HG03103 (cell line): ENCODE measurements at regions not wholly inside any gene's neighbourhood (a gene's known extent, or its start where the extent isn't known, plus 50 kb on each side); places are given as distances from the start of the nearest gene placed in this dataset.

Experiments used
- ATAC-seq: cut with Tn5 transposase; IDR thresholded peaks from one replicate; pipeline ENCODE4 v1.9.1; 2021; ENCODE audit warnings: low read depth; ENCODE audit not compliant: unreplicated experiment

DNA sequence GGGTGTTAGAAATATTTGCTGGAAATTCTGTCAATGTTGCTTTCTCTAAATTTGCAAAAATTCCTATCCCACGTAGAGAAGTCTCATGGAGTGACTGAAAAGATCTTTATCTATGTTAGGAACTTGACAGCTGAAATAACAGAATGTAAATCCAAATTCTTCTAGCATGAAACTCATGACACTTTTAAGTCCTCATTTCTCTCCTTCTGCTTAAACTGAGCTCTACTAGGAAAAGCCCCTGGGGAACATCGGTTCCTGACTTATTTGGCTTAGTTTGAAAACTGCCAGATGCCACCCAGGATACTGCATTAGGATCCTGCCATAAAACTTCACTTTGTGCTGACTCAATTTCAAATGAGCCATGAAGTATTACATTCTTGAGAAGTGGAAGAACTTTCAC lies 426.0 kb downstream of the GALC start:
- ATAC-seq: no peak

DNA sequence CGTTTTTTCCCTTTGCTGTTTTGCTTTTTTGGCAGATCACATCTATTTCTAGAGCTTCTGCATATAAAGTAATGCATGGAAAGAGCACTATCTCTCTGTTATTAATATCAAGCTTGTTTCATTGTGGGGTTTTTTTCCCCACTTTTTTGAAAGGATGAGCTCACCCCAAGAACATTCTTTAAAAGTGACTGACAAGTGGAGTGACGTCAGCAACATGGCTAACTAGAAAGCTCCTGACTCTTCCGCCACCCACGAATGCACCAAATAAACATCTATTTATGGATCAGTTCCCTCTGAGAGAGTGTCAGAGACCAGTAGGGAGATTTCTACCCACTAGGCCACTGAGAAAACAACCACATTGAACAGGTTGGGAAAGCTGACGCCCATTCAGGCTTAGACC lies 445.4 kb downstream of the GALC start:
- no peak for ATAC-seq

DNA sequence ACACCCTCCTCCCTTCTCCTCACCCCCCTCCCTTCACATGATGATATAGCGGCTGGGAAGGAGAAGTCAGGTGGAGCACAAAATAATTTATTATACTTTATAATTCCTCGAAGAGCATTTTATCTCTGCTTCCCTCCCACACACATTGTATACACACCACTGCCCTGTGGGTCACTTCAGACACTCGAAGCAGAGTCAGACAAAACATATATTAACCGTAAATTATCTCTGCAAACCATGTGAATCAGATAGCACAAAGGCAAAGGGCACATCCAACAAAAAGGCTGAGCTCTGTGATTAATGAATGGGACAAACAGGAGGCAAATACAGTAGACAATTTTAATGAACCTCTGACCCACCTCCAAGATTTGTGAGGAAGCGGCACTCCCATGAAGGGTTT lies 450.7 kb downstream of the GALC start:
- ATAC-seq: no peak

DNA sequence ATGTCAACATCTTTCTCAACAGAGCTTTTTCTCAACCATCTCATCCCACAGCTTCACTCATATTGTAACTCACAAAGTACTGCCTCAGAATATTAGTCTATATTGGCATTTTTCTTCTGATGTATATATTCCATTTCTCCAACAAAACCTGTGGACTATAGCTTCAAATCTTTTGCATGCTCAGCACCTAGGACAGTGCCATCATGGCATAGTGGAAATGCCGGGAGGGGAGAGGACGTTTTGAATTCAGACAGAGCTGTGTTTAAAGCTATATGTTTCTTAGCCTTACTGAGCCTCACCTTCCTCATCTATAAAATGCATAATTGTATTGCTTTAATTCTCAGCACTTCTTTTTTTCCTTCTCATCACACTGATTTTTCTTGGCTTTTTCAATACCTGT lies 452.6 kb downstream of the GALC start:
- no peak for ATAC-seq

DNA sequence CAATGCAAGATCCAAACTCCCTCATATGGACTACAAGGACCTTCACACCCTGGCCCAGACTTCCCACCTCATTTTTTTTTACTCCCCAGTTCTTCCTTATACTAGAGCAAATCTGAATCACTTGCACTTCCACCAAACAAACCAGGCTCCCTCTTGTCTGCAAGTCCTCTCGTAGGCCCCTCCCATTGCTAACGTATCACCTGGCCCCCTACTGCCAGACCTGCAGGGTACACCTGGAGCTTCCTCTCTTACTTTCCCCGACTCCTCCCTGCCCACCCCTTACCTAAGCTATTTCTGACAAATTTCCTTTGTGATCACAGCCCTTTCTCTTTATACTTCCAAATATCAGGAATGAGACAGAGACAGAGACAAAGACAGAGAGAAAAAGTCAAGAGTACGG lies 463.9 kb downstream of the GALC start:
- ATAC-seq: no peak

DNA sequence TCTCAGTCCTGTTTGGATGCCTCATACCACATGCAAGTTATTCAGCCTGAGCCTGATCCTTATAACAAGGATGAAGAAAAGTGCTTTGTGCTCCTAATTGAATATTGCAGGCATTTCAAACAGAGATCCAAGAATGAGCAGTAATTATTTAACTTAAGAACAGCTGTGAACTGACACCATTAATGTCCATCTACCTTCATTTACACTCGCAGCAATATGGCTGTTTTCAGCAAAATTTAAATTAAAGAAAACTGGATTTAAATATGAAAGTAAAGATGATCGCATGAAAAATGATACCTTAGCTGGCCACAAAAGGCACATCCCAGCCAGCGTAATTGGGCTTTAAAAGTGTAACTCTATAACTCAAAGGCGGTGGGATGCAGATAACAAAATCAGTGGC lies 466.3 kb downstream of the GALC start:
- ATAC-seq: no peak

DNA sequence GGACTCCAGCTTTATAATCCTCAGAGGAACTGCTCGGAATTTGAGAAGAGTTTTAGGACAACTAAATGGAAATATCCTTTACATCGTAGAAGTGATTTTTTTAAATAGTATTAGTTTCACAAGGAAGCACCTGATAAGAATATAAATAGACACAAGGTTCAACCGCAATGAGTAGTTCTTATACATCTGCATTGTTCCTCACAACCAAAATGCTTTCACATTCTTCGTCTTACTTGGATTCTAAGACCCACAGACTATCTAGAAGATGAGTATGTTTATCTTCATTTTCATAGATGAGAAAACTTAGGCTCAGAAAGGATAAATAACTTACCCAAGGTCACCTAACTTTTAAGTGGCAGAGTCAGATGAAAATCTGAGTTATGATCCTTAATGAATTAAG lies 469.0 kb downstream of the GALC start:
- ATAC-seq: no peak

DNA sequence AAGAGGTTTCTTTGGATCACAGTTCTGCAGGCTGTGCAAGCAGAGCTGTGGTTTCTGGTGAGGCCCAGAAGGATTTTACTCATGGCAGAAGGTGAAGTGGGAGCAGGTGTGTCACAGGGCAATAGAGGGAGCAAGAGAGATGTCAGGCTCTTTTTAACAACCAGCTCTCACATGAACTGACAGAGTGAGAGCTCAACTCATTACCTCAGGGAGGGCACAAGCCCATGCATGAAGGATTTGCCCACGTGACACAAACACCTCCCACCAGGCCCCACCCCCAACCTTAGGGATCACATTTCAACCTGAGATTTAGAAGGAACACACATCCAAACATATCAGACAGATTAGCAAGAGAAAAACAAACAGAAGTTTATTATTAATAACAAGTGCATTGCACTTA lies 470.4 kb downstream of the GALC start:
- ATAC-seq: no peak

DNA sequence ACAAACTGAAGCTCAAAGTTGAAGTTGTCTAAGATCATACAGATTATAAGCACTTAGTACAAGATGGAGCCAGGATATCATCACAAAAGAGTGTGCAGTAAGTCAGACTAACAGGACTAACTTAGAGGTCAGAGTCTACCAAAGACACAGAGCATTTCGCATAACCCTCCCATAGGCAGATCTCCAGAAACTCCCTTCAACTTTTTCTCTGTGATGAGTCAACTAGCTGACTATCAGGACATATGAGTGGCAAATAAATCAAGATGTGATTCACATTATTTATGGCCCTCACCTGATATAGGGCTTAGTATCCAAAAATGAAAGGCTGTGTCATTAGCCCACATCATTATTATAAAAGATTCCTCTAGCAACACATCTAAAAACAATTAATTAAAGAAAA lies 484.6 kb downstream of the GALC start:
- ATAC-seq: no peak

DNA sequence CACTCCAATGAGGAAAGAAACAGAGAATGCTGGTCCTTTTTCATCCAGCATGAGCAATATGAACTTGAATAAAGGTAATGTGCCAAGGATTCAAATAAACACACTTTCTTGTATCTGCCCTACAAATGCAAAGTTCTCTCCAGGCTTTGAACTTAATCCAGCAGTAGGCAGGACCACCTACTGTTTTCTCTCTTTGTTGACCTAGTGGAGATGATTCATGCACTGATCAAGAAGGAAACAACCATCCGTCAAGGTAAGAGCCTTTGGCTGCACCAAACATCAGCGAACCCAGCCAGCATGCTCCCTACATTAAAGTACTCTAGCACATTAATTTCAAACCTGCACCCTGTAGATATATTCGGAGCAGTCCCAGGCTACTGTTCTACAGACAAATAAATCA lies 489.3 kb downstream of the GALC start:
- no peak for ATAC-seq

DNA sequence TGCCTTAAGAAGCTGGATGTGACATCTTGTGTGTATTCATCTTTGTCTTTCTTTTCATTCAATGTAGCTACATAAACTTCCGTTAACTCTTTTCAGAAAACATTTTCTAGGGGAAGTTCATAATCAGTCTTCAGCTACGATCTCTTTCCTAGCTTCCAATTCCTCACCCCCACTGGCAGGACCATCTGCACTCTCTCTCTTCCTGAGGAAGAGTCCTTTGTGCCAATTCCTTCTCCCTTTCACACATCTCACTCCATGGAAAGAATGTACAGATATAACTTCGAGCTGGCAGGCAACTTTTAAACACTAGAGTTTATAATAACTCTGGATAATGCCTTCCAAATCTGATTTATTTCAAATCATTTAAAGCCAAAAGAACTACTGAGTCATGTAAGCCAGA lies 495.7 kb downstream of the GALC start:
- ATAC-seq: no peak

DNA sequence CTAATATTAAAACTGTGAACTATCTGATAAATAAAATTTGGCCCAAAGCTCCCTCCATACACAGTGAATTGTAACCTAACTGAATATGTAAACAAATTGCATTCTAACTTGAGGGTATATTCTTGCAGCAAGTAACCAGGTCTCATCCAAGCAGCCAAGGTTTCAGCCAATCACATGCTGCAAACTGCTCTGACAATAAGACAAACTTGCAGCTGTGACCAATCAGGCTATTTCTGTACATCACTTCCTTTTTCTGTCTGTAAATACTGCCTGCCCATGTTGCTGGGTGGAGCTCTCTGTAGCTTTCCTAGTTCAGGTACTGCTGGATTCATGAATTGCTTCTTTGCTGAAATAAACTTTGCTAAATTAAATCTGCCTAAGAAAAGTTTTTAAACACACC lies 499.0 kb downstream of the GALC start:
- no peak for ATAC-seq

DNA sequence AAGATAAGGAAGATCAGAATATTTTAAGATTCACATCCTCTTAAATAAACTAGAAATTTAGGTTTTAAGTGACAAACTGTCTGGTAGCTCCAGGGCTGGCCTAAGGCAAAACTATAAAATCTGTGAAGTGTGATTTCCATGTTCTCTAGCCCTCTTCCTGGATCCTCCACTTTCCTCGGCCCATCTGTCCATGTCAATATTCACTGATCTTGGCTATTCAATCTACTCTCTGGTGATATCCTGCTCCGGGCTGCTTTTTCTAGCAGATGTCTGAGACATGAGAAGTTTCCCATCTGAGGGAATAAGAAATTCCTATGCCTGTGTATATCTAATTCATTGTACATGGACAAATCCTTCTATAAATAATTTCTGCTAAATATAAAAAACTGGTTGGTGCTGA lies 500.4 kb downstream of the GALC start:
- no peak for ATAC-seq

DNA sequence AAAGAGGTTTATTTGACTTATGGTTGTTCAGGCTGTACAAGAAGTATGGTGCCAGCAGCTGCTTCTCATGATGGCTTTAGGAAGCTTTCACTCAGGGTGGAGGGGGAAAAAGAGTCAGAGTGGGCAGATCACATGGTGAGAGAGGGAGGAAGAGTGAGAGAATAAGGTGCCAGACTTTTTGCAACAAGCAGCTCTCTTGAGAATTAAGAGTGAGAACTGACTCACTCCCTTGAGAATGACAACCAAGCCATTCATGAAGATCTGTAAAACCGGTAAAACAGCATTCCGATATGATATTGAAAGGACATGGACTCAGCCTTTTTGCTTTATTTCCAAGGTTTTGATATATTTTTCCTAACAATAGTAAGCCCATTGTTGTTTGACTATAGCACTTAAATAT lies 501.2 kb downstream of the GALC start:
- ATAC-seq: no peak

DNA sequence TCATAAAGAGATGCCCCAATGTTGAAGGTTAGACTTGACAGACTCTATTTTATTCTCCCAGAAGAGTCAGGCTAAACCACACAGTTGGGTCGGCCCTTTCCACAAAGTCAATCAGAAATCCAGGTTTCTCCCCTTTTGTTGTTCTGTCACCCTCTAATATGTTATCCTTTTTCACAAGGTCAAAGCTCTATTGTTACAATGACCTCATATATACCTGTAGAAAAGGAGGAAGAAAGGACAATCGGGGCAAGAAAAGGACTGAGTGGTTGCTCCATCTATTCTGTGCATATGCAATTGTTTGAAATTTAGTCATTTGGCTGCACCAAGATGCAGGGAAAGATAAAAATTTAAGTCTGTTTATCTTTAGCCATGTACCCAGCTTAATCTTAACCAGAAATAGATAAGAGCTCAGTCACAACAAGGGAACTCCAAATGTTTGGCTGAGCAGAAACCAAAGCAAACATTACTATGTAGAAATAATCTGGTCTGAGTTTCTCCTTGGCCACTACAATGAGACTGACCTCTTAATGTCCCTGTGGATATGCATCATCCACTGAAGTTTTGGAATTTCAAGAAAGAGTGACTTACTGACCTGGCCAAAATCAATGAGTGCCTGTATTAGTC lies 503.7 kb downstream of the GALC start:
- no peak for ATAC-seq

DNA sequence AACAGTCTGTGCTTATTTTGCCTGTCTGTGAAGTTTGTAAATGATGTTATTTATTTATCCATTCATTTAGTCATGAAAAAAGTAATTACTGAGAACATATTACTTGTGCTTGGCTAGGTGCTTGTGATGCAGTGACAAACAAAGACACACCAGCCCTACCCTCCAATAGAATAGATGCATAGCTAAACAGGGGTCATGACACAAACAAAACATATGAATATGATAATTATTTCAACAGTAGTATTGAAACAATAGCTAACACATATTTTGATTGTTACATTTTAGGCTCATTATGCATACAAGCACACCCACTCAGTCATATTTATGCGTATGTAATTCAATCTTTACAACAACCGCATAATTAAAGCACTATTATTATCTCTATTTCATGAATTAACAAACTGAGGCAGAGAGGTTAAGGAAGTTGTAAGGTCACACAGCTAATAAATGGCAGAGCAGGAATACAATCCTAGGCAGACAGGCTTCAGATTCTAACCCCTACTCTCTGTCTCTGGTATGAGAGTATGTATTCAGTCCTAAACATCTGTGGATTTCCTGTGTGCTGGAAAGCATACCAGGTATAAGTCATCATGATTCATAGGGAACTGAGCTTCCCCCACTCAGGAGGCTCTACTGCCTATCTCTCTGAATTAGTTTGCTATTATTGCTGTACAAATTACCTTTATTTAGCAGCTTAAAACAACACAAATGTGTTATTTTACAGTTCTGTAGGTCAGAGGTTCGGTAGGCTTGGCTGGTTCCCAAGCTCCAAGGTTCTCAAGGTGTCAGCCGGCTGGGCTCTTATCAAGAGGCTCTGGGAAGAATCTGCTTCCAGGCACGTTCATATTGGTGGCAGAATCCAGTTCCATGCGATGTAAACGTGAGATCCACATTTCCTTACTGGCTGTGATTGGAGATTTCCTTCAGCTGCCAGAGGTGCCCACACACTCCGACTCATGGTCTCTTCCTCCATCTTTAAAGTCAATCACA lies 509.4 kb downstream of the GALC start:
- no peak for ATAC-seq

DNA sequence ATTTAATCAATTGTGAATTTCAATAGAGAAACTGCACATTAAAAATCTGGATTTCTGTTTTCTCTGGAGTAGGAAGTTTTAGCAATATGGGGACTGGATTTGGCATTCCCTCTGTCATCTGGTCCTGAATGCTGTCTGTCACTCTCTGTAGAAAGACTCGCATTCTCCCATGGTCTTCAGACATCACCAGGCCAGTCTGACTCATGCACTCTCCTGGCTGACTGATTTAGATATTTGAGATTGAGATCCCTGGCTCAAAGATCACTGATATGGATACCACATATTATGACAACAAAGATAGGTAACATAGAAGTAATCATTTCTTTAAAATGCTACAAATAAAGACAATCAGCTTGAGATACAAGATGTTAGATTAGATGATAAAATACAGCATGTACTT lies 524.5 kb downstream of the GALC start:
- no peak for ATAC-seq

DNA sequence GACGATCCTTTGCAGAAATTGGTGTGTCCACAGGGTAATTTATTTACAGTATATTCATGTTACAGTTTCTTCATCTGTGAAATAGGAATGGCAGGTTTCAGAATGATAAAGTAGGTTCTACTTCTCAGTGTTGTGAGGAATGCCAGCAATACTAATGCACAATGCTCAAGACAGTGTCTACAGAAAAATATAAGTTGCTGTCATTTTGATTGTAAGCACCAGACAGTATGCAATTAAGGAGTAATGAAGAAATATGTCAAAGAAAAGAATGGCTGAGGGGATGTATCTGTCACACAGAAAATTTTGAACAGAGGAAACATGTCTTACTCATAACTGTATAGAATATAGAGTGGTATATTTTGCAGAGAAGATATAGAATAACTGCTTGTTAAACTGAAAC lies 525.4 kb downstream of the GALC start:
- ATAC-seq: no peak

DNA sequence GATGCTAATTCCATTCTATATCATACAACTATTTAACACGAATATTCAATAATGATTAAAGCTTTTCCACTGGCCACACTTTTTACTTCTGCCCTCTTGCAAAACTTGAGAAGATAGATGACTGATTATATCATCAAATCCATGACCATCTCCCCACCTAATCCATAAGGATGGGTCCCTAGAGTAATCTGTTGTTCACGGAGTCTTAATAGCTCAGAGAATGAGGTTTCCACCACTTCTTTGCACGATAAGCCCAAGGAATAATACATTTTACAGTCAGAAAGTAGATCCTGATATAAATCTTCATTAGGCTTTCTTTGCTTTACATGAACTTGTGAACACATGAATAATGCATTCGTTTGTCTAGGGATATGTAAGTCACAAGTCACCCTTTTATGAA lies 527.2 kb downstream of the GALC start:
- no peak for ATAC-seq

DNA sequence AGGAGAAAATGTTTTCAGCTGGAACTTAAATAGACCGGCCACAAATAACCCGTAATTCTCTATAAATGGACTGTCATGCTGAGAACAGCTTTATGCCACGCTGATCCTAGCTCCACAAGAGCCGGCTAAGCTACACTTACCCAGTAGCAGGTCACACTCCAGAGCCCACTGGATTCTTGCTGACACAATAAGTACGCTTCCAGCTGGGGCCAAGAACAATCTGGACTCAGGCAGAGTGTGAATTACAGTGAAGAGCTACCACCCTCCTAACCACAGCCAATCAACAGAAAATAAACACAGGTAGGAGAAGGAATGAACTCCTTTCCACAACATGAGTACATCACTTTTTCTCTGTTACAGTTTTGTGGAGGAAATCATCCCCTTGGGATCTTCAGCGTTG lies 531.3 kb downstream of the GALC start:
- ATAC-seq: no peak

DNA sequence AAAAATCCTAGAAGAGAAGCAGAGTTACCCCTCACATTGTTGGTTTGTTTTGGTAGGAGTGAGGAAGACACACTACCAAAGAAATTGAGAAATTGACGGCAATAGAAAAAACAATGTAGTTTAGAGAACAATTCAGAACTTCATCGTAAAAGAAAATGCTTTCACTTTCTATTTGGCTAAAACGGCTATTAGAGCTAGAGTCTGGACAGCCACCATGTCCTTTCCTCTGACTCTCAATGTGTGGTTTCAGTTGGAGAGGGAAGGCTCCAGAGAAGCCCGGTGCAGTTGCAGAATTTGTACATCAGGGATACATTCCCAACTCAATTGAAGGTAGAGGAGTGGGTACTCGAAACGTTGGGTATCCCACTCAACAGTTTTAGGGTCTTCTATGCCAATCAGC lies 535.3 kb downstream of the GALC start:
- no peak for ATAC-seq

DNA sequence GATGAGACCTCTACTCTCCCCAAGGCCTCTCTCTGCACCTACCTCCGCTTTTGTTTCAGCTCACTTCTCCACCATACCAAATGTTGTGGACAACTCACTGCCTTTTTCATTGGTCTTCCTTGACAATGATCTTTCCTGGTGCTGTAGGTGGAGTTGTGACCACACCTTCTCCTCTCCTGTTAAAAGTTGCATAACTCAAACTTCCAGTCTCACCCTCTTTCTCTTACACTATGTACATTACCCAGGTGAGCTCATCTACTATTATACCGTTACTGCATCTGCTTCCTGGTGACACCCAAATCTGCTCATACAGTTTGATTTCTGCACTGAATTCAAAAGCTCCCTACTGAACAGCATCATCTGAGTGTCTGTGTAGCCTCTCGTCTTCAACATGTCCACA lies 542.8 kb downstream of the GALC start:
- ATAC-seq: no peak
